ENCODE measurements at regions not wholly inside any gene's neighbourhood (a gene's known extent, or its start where the extent isn't known, plus 50 kb on each side); places are given as distances from the start of the nearest gene placed in this dataset.
A peak's percentile ranks its signal among the peaks of the same experiment; 100 is the strongest.

- H3K27me3 ChIP-seq: no peaks in the 10 kb centered on the region
Observed at GRCh38 chr1:72567521-72567920, 285.2 kb upstream of the NEGR1 start.

GRCh38 chr1:72564749-72565148 lies 282.4 kb upstream of the NEGR1 start:
- Histone ChIP-seq H3K4me3 (no peak overlapping the region), H3K36me3 (ENCODE audit: low read depth, missing control alignments) (no peaks in the 10 kb centered on the region), H3K4me1 (no peaks in the 10 kb centered on the region), H3K9me3 (no peaks in the 10 kb centered on the region), H3K27ac (no peak overlapping the region), H3K27me3 (no peaks in the 10 kb centered on the region)
- intact Hi-C loops (cut with DNase I; ENCODE audit: low total_unique reads): no loop called here
- DNase-seq: no peak
- TF ChIP-seq CTCF (IDR thresholded peaks at IDR 0.05) (no peak), POLR2A (IDR thresholded peaks at IDR 0.05) (no peak)
- WGBS, 2 donors: 96% methylated on average over 5 of the region's 5 CpGs

More at GRCh38 chr1:72567521-72567920, 285.2 kb upstream of the NEGR1 start:
- Histone ChIP-seq H3K9me3 (no peaks in the 10 kb centered on the region), H3K36me3 (ENCODE audit: low read depth, missing control alignments) (no peaks in the 10 kb centered on the region), H3K4me1 (no peaks in the 10 kb centered on the region), H3K4me3 (no peak overlapping the region), H3K27ac (no peak overlapping the region)
- intact Hi-C loops (cut with DNase I; ENCODE audit: low total_unique reads): no loop called here
- no peak for DNase-seq
- no peak for TF ChIP-seq CTCF (IDR thresholded peaks at IDR 0.05)
- TF ChIP-seq POLR2A (IDR thresholded peaks at IDR 0.05): no peak

- H3K27ac ChIP-seq: no peak overlapping the region
- H3K4me3 ChIP-seq: no peak overlapping the region
- H3K4me1 ChIP-seq: no peaks in the 10 kb centered on the region
- 82 to 100% methylated on average over 1 of the region's 1 CpG for WGBS, 2 donors
- intact Hi-C loops (cut with DNase I; ENCODE audit: low total_unique reads): no loop called here
- no peak for TF ChIP-seq CTCF (IDR thresholded peaks at IDR 0.05)
- no peaks in the 10 kb centered on the region for H3K27me3 ChIP-seq
- no peaks in the 10 kb centered on the region for H3K9me3 ChIP-seq
- H3K36me3 ChIP-seq (ENCODE audit: low read depth, missing control alignments): no peaks in the 10 kb centered on the region
- DNase-seq: peak; percentile 34
Observed at GRCh38 chr1:72557446-72558049, 275.2 kb upstream of the NEGR1 start.

- no peak for TF ChIP-seq POLR2A (IDR thresholded peaks at IDR 0.05)
- TF ChIP-seq CTCF (IDR thresholded peaks at IDR 0.05): no peak
- WGBS, 2 donors: 56 to 60% methylated on average over 1 of the region's 1 CpG
- Histone ChIP-seq H3K27ac (no peak overlapping the region), H3K36me3 (ENCODE audit: low read depth, missing control alignments) (no peaks in the 10 kb centered on the region), H3K4me1 (no peaks in the 10 kb centered on the region), H3K27me3 (no peaks in the 10 kb centered on the region), H3K4me3 (no peak overlapping the region), H3K9me3 (no peaks in the 10 kb centered on the region)
- DNase-seq: no peak
- intact Hi-C loops (cut with DNase I; ENCODE audit: low total_unique reads): no loop called here
Observed at GRCh38 chr1:72547412-72547811, 265.1 kb upstream of the NEGR1 start.

GRCh38 chr1:72540674-72541073 lies 258.3 kb upstream of the NEGR1 start:
- Histone ChIP-seq H3K4me1 (no peaks in the 10 kb centered on the region), H3K27ac (no peak overlapping the region), H3K27me3 (no peaks in the 10 kb centered on the region), H3K4me3 (no peak overlapping the region), H3K36me3 (ENCODE audit: low read depth, missing control alignments) (no peaks in the 10 kb centered on the region), H3K9me3 (no peaks in the 10 kb centered on the region)
- no peak for TF ChIP-seq CTCF (IDR thresholded peaks at IDR 0.05)
- no peak for TF ChIP-seq POLR2A (IDR thresholded peaks at IDR 0.05)
- no peak for DNase-seq
- WGBS, 2 donors: 83 to 88% methylated on average over 4 of the region's 4 CpGs
- intact Hi-C loops (cut with DNase I; ENCODE audit: low total_unique reads): no loop called here

Data from testis (tissue), 2 donors.